ENCODE measurements at regions not wholly inside any gene's neighbourhood (a gene's known extent, or its start where the extent isn't known, plus 50 kb on each side); places are given as distances from the start of the nearest gene placed in this dataset.
A peak's percentile ranks its signal among the peaks of the same experiment; 100 is the strongest.

DNA sequence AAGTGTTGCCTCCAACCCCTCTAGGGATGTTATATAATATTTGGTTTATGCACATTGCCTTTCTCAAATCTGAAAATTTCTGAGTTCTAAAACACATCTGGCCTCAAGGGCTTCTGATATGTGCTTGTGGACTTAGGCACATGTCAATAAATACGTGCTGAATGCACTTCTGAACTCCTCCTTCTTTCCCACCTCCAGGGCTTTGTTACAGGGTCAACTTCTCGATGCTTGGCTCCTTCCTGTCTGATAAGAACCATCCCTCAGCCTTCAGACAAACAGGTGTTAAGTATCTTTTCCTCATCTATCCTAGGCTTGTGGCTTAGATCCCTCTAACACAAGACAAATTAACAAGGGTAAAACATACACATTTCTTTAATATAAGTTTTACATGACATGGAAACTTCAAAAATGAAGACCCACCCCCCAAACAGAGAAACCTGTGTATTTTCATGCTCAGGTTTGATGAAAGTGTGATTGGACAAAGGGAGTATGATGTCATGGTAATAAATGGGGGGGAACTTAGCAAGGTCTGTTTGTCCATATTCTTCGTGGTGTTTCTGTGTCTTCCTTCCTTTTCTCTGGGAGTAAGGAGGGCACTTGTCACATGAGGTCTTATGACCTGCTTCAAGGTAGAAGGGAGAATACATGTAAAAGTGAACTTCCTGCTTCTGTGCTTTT, 326.9 kb downstream of the CD83 start:
- no peak for DNase-seq

DNA sequence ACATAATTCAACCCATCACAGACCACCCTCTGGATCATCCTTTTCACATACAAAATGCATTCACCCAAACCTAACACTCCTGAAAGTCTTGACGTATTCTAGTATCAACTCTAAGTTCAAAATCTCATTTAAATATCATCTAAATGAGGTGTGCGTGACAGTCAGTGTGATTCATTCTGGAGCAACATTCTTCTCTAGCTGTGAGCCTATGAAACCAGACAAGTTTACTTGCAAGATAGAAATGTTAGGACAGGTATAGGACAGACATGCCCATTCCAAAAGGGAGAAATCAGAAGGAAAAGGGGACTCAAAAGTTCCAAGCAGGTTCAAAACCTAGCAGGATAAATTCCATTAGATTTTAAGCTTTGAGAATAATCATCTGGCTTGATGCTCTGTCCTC, 329.7 kb downstream of the CD83 start:
- no peak for DNase-seq

- no peak for DNase-seq
These were observed 330.7 kb downstream of the CD83 start for GRCh38 chr6:14448246-14448645.

DNA sequence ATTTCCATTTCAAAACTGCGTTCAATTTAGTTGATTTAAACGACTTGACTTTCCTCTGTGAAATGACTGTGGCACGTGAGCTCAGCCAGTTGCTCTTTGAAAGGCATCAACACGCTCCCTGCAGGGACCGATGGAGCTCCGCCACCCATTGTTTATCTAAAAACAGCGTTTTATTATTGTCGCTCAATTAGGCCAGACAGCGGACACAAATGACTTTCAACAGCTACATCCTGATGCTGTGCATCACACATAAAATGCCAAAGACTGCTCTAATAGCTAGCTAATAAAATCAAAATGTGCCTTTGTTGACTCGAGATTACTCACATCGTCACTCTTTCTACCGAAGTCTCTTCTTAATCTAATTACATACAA, 332.5 kb downstream of the CD83 start:
- no peak for DNase-seq

GRCh38 chr6:14450578-14450977, 333.0 kb downstream of the CD83 start:
- no peak for DNase-seq

DNA sequence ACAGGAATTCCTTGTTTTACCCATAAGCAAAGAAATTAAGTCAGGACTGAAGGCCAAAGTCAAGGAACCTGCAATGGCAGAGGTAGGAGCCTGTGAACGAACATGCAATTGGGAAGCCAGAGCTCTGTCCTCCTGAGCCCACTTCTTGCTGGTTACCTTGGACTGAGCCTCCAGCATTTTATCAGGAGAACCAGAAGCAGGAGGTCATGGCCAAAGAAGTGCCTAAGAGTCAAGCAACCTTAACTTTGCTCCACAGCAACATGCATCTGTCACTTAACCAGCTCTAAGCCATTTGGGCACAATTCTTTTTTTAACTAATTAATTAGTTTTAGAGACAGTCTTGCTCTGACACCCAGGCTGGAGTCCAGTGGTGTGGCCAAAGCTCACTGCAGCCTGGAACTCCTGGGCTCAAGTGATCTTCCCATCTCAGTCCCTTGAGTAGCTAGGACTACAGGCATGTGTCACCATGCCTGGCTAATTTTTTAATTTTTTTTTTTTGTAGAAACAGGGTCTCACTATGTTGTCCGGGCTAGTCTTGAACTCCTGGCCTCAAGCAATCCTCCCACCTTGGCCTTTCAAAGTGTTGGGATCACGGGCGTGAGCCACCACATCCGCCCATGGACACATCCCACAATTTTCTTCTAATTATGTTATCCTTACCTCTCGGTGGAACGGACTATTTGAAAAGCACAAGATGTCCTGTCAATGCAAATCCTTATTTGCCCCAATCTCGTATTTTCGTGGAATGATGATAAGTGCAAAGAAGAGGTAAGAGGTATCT, 334.2 kb downstream of the CD83 start:
- no peak for DNase-seq

DNA sequence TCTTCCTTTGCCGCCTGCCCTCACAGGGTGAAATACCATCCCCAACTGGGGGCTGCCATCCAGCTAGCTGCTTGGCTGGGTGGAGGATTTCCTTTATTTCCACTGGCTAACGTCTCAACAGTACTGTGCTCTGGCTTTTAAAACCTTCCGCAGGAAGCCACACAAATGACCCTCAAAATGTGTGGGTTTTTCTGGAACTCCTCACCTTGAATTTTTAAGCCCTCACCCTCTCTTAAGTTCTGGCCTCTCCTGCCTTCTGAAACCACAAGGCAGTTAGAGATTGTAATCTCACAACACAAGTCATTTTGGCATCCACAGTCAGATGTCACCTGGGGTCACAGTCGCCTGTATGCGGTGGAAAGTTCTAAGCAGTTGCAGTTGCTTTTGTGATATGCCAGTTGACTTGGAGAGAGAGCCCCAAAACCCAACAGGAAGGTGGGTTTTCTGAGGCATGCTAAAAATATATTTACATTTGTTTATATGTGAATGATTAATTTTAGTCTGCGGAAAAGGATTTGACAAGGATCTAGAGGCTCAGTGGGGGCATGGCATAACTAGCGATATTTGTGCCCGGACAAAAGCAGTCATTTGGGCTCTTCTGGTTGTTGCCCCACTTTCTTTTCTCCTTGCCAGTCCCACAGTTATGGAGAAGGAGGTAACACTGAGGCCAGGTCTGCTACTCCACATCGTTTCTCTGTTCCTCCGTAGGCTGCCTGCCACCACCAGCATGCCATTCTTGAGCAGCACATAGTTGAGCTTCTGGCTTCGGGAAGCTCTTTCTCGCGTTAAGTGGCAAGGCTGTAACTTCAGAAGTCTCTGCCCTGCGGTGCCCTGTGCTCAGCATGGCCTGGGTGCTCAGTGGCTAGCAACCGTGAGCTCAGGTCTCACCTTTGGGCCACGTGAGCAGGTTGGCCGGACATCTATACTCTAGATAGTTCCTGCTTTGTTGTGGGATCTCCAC, 335.3 kb downstream of the CD83 start:
- DNase-seq, result no peak

- DNase-seq, result no peak
These were observed 336.3 kb downstream of the CD83 start for GRCh38 chr6:14453712-14454472.

- peak; percentile 6 for DNase-seq
These were observed 336.9 kb downstream of the CD83 start for GRCh38 chr6:14454473-14454775.

DNA sequence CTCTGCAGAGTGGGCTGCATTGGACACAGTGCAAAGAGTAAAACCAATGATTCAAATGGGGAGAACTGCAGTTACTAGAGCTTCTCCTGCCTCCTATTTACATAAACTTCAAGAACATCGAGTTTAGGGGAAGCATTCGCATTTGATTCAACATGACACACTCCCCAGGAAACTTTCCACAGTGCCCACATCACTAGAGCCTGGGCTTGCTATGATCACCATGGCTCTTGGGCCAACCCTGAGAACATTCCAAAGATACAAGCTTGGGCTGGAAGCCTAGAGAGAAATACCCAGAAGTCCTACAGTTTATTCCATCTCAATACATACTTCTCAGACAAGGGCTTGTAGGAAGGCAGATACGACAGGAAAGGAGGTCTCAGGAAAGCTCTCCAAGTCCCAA, 337.9 kb downstream of the CD83 start:
- DNase-seq, result no peak

- DNase-seq, result no peak
These were observed 338.5 kb downstream of the CD83 start for GRCh38 chr6:14455876-14456648.

- no peak for DNase-seq
These were observed 339.4 kb downstream of the CD83 start for GRCh38 chr6:14456941-14457340.

DNA sequence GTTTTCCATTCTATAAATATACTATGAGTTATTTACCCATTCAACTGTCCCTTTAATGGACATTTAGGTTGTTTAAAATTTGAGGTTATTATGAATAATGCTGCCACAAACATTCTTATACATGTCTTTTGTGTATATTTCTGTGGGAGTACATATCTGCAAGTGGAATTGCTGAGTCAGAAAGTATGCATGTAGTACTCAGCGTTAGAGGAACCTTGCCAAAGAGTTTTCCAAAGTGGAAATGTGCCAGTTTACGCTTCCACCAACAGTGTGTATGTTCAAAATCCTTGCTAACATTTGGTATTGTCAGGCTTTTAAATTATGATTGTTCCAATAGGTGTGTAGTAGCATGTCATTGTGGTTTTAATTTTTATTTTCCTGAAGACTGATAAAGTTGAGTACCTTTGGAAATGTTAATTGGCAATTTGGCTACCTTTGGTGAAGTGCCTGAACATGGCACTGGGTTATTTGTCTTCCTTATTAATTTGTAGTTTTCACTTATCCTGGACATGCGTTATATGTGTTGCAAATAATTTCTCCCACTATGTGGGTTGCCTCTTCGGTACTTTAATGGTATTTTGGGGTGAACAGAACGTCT, 341.2 kb downstream of the CD83 start:
- DNase-seq, result no peak

- no peak for DNase-seq
These were observed 341.7 kb downstream of the CD83 start for GRCh38 chr6:14459315-14459714.

- no peak for DNase-seq
These were observed 343.0 kb downstream of the CD83 start for GRCh38 chr6:14460556-14460955.

DNA sequence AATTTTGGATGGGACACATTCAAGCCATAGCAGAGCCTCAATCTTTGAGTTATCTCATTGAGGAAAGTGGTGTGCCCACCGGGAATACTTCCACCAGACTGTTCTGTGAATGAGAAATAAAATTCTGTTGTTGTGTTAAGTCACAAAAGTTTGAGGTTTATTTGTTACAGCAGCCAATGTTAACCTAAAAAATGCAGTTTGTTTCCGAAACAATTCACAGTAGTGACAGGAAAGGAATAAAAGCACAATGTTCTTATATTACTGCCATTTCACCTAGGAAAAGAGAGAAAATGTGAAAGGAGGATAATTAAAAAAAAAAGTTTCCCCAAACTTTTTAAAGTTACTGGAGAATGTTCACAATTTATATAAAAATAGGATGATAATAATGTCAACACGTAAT, 344.6 kb downstream of the CD83 start:
- DNase-seq, result no peak

DNA sequence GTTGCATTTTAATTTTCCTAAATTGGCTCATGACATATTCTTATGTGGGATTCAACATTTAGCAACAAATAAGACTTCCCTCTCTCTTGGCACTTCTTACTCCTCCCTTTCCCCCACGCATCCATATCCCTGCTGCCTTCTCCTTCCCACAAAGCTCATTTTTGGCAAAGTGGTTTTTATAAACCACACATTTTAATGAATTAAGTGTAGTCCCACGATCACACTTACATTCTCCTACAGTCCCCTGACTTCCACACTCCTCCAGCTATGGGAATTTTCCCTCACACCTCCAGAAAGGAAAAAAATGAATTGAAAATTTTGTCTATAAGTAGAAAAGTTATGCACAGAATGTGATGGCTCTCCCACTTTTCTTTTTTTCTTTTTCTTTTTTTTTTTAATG, 345.0 kb downstream of the CD83 start:
- DNase-seq, result no peak

- DNase-seq, result no peak
These were observed 345.5 kb downstream of the CD83 start for GRCh38 chr6:14463110-14463509.

DNA sequence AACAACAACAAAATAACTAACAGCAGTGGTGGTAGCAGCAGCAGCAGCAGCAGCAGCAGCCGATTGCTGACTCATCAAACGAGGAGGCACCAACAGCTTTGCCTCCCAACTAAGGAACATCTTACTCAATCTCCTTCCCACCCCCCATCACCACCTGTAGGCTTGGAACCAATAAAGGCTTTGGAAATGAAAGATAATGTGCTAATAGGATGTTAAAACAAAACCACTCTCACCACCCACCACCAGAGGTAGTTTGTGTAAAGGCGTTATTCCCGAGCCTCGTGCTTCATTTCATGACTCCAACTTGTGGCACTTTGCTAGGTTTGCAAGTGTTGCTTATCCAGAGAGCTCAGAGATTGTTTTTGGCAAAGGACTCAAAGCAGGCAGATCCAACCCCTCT, 346.5 kb downstream of the CD83 start:
- no peak for DNase-seq

DNA sequence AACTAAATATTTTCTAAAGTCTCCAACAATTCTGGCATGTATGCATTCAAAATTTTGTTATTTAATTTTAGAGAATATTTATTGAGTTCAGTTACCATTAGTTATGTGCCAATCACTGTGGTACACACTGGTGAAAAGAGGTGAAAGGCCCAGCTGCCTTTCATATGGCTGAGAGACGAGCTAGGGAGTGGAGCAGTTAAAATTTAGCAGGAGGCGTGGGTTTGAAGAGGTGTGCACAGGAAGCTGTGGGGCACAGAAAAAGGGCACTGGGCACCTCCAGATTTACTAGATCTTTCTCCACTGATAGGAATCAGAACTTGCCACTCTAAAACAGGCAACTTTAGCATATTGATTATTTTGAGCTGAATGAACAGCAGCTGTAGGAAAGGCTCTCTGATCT, 347.1 kb downstream of the CD83 start:
- DNase-seq, result no peak

DNA sequence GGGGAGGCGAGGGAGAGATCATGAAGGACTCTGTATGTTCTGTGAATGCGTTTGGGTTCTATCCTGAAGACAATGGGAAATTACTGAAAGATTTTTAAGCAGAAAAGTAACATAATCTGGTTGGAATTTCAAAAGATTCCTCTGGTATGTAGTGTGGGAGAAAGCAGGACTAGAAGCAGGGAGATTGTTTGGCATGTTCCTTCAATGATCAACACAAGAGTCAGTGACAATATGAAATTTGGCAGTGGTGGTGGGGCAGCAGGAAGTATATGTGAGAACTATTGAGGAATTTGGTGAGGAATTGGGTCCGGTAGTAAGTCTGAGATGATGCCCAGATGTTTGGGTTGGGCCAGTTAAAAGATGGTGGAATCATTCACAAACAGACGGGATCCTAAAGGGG, 348.7 kb downstream of the CD83 start:
- DNase-seq, result no peak

- DNase-seq, result no peak
These were observed 350.0 kb downstream of the CD83 start for GRCh38 chr6:14467591-14467990.

All from NCI-H2171 (cell line).